DND-41 (cell line): ENCODE measurements at regions not wholly inside any gene's neighbourhood (a gene's known extent, or its start where the extent isn't known, plus 50 kb on each side); places are given as distances from the start of the nearest gene placed in this dataset.

ENCODE experiments used
- ATAC-seq: fragments of 200-7000 bp; cut with Tn5 transposase; 3 replicates; pipeline ENCODE4 v1.9.1; 2021; ENCODE audit warnings: low read depth; ENCODE audit not compliant: insufficient read depth
- DNase-seq: peaks from one replicate; pipeline ENCODE4 v3.0.0-alpha.2; 2020
- H2AFZ ChIP-seq: 2 replicates; pipeline ENCODE4 v1.6.0; 2012; ENCODE audit warnings: low read depth, low read length
- H3K27ac ChIP-seq: 2 replicates; pipeline ENCODE4 v1.5.1; 2012; ENCODE audit warnings: low read length, inconsistent platforms
- H3K27me3 ChIP-seq: fragments of 200-600 bp; sonication (generic); 2 replicates; pipeline ENCODE4 v1.6.0; 2012; ENCODE audit warnings: low read length, mild to moderate bottlenecking, inconsistent platforms; ENCODE audit not compliant: insufficient read depth, poor library complexity
- H3K36me3 ChIP-seq: 2 replicates; pipeline ENCODE4 v1.5.1; 2012; ENCODE audit warnings: low read length, inconsistent platforms; ENCODE audit not compliant: insufficient read depth
- H3K4me1 ChIP-seq: 2 replicates; pipeline ENCODE4 v1.5.1; 2012; ENCODE audit warnings: mild to moderate bottlenecking, low read length; ENCODE audit not compliant: insufficient read depth
- H3K4me2 ChIP-seq: 2 replicates; pipeline ENCODE4 v1.6.0; 2012; ENCODE audit warnings: mild to moderate bottlenecking, moderate library complexity, low read length, inconsistent platforms; ENCODE audit not compliant: insufficient read depth
- H3K4me3 ChIP-seq, 2 experiments: fragments of 200-600 bp in 1 of 2; shearing (Covaris generic) in 1 of 2; 2 replicates each; pipeline ENCODE4 v1.5.1; 2012 to 2016; ENCODE audit warnings: inconsistent platforms in 2 of 2, low read length in 2 of 2, mild to moderate bottlenecking in 2 of 2, low read depth in 1 of 2, moderate library complexity in 1 of 2
- H3K79me2 ChIP-seq: 2 replicates; pipeline ENCODE4 v1.6.0; 2012; ENCODE audit warnings: low read length, inconsistent platforms; ENCODE audit not compliant: insufficient read depth
- H3K9ac ChIP-seq: 2 replicates; pipeline ENCODE4 v1.6.0; 2012; ENCODE audit warnings: low read depth, mild to moderate bottlenecking, inconsistent platforms, low read length, moderate library complexity
- H3K9me3 ChIP-seq: 2 replicates; pipeline ENCODE4 v1.5.1; 2012; ENCODE audit warnings: low read length, moderate library complexity, mild to moderate bottlenecking, inconsistent platforms; ENCODE audit not compliant: insufficient read depth, severe bottlenecking
- H4K20me1 ChIP-seq: 2 replicates; pipeline ENCODE4 v1.6.0; 2012; ENCODE audit warnings: low read length; ENCODE audit not compliant: insufficient read depth
- EZH2 ChIP-seq: IDR thresholded peaks from 3 replicates; pipeline ENCODE4 v1.6.1; 2012; ENCODE audit warnings: borderline replicate concordance, low read depth, mild to moderate bottlenecking, moderate library complexity, low read length, inconsistent platforms; ENCODE audit not compliant: severe bottlenecking
- TF ChIP-seq, protein P1 (sequence below): IDR thresholded peaks from 2 replicates; pipeline ENCODE4 v1.5.1; 2012; ENCODE audit warnings: borderline replicate concordance, low read length, moderate library complexity, mild to moderate bottlenecking; ENCODE audit not compliant: poor library complexity, severe bottlenecking; ENCODE audit errors: extremely low read depth

DNA sequence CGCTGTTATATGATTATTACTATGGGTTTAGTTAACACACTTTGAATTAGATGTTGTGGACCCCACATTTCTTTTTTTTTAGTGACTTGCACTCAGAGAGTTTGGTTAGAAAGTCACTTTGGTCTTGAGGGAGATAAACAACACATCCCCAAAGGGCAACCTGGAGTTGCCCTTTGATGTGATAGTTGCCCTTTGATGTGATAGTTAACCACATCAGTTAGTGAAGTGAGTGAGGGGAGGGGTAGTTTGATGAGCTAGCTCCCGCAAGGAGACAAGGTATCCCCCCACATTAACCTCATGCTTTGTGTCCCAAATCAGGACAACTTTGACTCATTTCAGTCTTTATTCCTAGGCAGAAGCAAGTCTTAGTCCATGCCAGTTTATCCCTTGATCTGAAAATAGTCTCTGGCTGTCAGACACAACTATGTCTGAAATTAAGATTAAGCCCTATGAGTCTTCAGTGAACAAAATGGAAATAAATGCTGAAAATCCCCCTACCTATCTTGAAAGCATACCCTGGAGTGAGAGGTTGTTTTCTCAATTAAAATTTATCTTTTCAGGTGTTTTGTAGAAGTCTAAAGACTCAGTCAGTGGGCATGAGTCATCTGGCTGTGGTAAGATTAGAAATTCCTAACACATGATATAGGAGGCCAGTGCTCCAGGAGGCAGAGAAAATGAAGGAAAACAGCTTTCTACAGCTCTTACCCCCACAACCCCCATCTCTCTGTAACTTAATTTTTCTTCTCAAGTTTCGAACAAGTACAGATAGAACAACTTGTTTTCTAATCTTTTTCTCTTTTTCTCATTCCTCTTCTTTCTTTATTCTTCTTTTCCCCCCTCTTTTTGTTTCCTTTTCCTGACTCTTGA is 208.9 kb upstream of the DMRTA1 start:
- Histone ChIP-seq H4K20me1 (no peaks in the 10 kb centered on the region), H3K36me3 (no peaks in the 10 kb centered on the region), H3K9ac (no peak overlapping the region), H3K4me1 (no peaks in the 10 kb centered on the region), H3K4me3 (no peak overlapping the region), H3K27ac (no peak overlapping the region), H2AFZ (no peak overlapping the region), H3K4me2 (no peak overlapping the region), H3K9me3 (no peaks in the 10 kb centered on the region), H3K27me3 (no peaks in the 10 kb centered on the region), H3K79me2 (no peaks in the 10 kb centered on the region)
- TF ChIP-seq EZH2 = no peak
- TF ChIP-seq, protein P1, sequence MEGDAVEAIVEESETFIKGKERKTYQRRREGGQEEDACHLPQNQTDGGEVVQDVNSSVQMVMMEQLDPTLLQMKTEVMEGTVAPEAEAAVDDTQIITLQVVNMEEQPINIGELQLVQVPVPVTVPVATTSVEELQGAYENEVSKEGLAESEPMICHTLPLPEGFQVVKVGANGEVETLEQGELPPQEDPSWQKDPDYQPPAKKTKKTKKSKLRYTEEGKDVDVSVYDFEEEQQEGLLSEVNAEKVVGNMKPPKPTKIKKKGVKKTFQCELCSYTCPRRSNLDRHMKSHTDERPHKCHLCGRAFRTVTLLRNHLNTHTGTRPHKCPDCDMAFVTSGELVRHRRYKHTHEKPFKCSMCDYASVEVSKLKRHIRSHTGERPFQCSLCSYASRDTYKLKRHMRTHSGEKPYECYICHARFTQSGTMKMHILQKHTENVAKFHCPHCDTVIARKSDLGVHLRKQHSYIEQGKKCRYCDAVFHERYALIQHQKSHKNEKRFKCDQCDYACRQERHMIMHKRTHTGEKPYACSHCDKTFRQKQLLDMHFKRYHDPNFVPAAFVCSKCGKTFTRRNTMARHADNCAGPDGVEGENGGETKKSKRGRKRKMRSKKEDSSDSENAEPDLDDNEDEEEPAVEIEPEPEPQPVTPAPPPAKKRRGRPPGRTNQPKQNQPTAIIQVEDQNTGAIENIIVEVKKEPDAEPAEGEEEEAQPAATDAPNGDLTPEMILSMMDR = no peak
- ATAC-seq = peak; percentile 91
- peak; percentile 38 for DNase-seq

DNA sequence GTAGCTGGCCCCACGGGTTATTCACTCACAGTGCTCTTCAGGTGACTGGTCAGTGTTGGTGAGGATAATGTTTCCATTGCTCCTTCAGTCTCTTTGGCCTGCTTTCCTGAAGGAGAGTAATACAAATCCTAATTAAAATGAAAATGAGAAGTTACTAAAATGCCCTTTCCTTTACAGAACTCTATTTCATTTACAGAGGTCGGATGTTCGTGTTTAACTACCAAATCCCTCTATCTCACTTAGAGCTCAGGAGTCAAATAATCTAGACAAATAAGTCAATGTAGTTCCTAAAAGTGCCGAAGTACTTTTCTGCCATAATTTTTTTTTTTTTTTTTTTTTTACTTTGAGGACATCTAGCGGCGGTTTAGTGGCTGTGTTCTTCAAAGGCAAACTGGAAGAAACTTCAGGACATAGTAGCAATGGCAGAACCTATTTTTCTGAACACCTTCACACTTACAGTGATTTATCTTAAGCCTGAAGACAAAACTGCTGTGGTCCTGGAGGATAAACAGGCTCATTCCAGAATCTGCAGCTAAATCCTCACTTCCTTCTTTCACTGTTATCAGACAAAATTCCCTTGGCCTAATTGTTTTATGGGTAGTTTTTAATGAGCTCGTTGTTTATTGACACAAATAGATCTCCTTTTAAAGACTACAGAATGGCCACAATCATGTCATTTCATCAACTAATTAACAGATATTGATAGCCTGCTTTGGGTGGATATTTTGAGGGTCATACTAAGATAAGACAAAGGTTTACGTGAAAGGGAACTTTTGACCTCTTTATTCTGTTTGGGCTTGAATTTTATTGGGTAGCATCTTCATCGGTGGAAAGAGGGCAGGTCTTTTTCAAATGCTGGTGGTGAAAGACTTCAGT is 207.6 kb upstream of the DMRTA1 start:
- Histone ChIP-seq H3K27me3 (no peaks in the 10 kb centered on the region), H3K4me2 (no peak overlapping the region), H3K79me2 (no peaks in the 10 kb centered on the region), H2AFZ (no peak overlapping the region), H3K4me1 (no peaks in the 10 kb centered on the region), H4K20me1 (no peaks in the 10 kb centered on the region), H3K9me3 (no peaks in the 10 kb centered on the region), H3K9ac (no peak overlapping the region), H3K36me3 (no peaks in the 10 kb centered on the region), H3K4me3 (no peak overlapping the region), H3K27ac (no peak overlapping the region)
- ATAC-seq (no peak), DNase-seq (no peak)
- TF ChIP-seq, protein P1 = no peak
- TF ChIP-seq EZH2 = no peak

DNA sequence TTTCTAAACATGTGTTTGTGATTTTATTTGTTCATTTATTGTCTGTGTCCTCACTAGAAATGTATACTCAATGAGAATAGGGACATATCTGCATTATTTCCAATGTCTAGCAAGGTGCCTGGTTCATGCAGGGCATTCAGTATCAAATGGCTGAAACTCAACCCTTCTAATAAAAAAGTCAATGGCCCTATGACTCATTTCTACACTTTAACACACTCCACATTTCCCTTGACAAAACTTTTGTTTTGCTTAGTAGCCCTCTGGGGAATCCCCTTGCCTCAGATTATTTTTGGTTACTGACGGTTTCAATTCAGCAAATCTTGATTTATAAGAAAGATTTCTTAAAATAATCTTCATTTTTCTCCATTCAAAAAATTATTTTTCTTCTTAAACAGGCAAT is 206.0 kb upstream of the DMRTA1 start:
- Histone ChIP-seq H3K36me3 (no peaks in the 10 kb centered on the region), H3K4me3 (no peak overlapping the region), H3K4me2 (no peak overlapping the region), H3K79me2 (no peaks in the 10 kb centered on the region), H2AFZ (no peak overlapping the region), H3K27me3 (no peaks in the 10 kb centered on the region), H3K4me1 (no peaks in the 10 kb centered on the region), H3K27ac (no peak overlapping the region), H3K9me3 (no peaks in the 10 kb centered on the region), H4K20me1 (no peaks in the 10 kb centered on the region), H3K9ac (no peak overlapping the region)
- DNase-seq (no peak), ATAC-seq (no peak)
- TF ChIP-seq, protein P1 = no peak
